H1 (cell line): ENCODE measurements at regions not wholly inside any gene's neighbourhood (a gene's known extent, or its start where the extent isn't known, plus 50 kb on each side); places are given as distances from the start of the nearest gene placed in this dataset.

Source experiments
- CEBPB ChIP-seq: IDR thresholded peaks from 2 replicates; pipeline ENCODE4 v1.6.1; 2012; ENCODE audit warnings: low read depth, low read length
- CHD7 ChIP-seq: fragments of 300-600 bp; sonication (generic); IDR thresholded peaks from 2 replicates; pipeline ENCODE4 v1.7.1; 2012; ENCODE audit warnings: low read length, moderate library complexity, mild to moderate bottlenecking, inconsistent platforms; ENCODE audit not compliant: insufficient replicate concordance
- CREB1 ChIP-seq: IDR thresholded peaks from 2 replicates; pipeline ENCODE4 v1.6.1; 2012; ENCODE audit warnings: inconsistent platforms
- KDM1A ChIP-seq: fragments of 200-600, 300-600 bp; sonication (generic); IDR thresholded peaks from 2 replicates; pipeline ENCODE4 v1.7.1; 2016; ENCODE audit warnings: mild to moderate bottlenecking, low read length, borderline replicate concordance
- MAFK ChIP-seq: IDR thresholded peaks from 2 replicates; pipeline ENCODE4 v1.6.1; 2012; ENCODE audit warnings: low read depth, mild to moderate bottlenecking, improper control_type of control experiment, low read length
- MAX ChIP-seq: IDR thresholded peaks from 2 replicates; pipeline ENCODE4 v1.6.1; 2012; ENCODE audit warnings: inconsistent platforms

- TF ChIP-seq CHD7 (no peak), CREB1 (no peak), KDM1A (no peak), MAFK (no peak), MAX (no peak), CEBPB (no peak)
These were observed 150.6 kb upstream of the PITX1 start (continued) for GRCh38 chr5:135184646-135185045.
